Stomach (tissue), 8 donors: ENCODE measurements at regions not wholly inside any gene's neighbourhood (a gene's known extent, or its start where the extent isn't known, plus 50 kb on each side); places are given as distances from the start of the nearest gene placed in this dataset.

Experiments
- DNase-seq, 2 donors: peaks; one replicate each; pipeline versions ENCODE4 v3.0.0 to v3.0.0-alpha.2; 2013 to 2019
- H3K27ac ChIP-seq, 5 donors: fragments of 200-600 bp in 4 of 5; sonication (generic) in 4 of 5; one replicate each; pipeline ENCODE4 v1.5.1; 2013 to 2019; ENCODE audit warnings: mild to moderate bottlenecking in 1 of 5, moderate library complexity in 1 of 5
- H3K27me3 ChIP-seq, 3 donors: fragments of 200-600 bp; sonication (generic); one replicate each; pipeline ENCODE4 v1.5.1; 2017 to 2019; ENCODE audit warnings: mixed run types in 1 of 3
- H3K36me3 ChIP-seq, 4 donors: fragments of 200-600 bp; sonication (generic); 1 replicate in 3 of 4; 2 replicates in 1 of 4; pipeline ENCODE4 v1.5.1; 2016 to 2019
- H3K4me1 ChIP-seq, 4 donors: fragments of 200-600 bp; sonication (generic); one replicate each; pipeline ENCODE4 v1.5.1; 2016 to 2019
- H3K4me3 ChIP-seq, 4 donors: fragments of 200-600 bp; sonication (generic) in 3 of 4; one replicate each; pipeline ENCODE4 v1.5.1; 2016 to 2019; ENCODE audit warnings: mild to moderate bottlenecking in 1 of 4
- H3K9me3 ChIP-seq, 4 donors: fragments of 200-600 bp; sonication (generic); one replicate each; pipeline ENCODE4 v1.5.1; 2016 to 2019
- EP300 ChIP-seq: sonication (generic); formaldehyde crosslinking; IDR thresholded peaks from one replicate; pipeline ENCODE4 v1.6.1; 2017; ENCODE audit warnings: antibody characterized with exemption
- POLR2A ChIP-seq, 4 donors: fragments of 450-650 bp; IDR thresholded peaks; one replicate each; pipeline ENCODE4 v1.6.1; 2016; ENCODE audit warnings: antibody characterized with exemption in 4 of 4, control low read depth in 2 of 4, mild to moderate bottlenecking in 1 of 4, moderate library complexity in 1 of 4
- POLR2AphosphoS5 ChIP-seq, 3 donors: sonication (generic); formaldehyde crosslinking; IDR thresholded peaks; one replicate each; pipeline ENCODE4 v1.6.1; 2016; ENCODE audit warnings: antibody characterized with exemption in 3 of 3
- WGBS, 5 donors: extraction: QIAGEN DNeasy Blood & Tissue Kit in 3 of 5; methylation state at CpG; one replicate each; pipeline versions ENCODE4 v1.1.5 to v1.1.7; 2013 to 2018; 5-methylcytosine and 5-hydroxymethylcytosine counted together
- intact Hi-C: fragments of 100-400 bp; cut with DNase I; formaldehyde crosslinking; loops from one replicate; pipeline ENCODE4 v1.15.1; 2023; ENCODE audit warnings: low total_unique reads
- TF ChIP-seq, protein P1 (sequence below), 7 experiments: fragments of 450-650 bp in 4 of 7; fragments of 200-600 bp in 3 of 7; sonication (generic) in 3 of 7; IDR thresholded peaks; one replicate each; pipeline ENCODE4 v1.5.1; 2016 to 2019; ENCODE audit warnings: antibody characterized with exemption in 7 of 7, control low read depth in 2 of 7, mild to moderate bottlenecking in 1 of 7
- donor health status: healthy with polysubstance abuse.
- donor health status: Bipolar disorder and iron deficiency.
- donor health status: healthy.

DNA sequence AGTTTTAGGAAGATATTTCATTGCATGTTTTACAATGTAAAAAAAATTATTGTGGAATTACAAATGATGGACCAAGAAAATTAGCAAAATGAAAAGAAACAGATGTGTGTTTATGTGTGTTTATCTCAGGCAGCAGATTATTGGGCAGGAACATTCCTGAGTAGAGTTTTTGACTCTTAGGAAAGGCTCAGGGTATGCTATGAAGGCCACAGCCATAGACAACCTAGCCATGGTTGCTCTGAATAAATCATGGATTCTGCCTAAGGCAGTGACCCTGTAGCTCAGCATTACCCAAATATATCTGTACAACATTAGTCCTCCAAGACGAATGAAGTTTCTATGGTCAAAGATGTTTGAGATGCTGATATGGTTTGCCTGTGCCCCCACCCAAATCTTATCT, 298.3 kb downstream of the PTEN start:
- Histone ChIP-seq H3K27me3 (no peaks in the 10 kb centered on the region), H3K9me3 (no peaks in the 10 kb centered on the region), H3K4me3 (no peak overlapping the region), H3K36me3 (no peaks in the 10 kb centered on the region), H3K27ac (no peak overlapping the region), H3K4me1 (peaks cover 0 to 27% (median 10%) of the 10 kb centered on the region in 4 donors)
- no peak for DNase-seq
- intact Hi-C loops = no loop called here
- WGBS, 5 donors = 75 to 94% (median 88%) methylated on average over 1 of the region's 1 CpG
- TF ChIP-seq EP300 (no peak), POLR2A (IDR thresholded peaks at IDR 0.05) (no peak), POLR2AphosphoS5 (IDR thresholded peaks at IDR 0.05) (no peak)
- TF ChIP-seq, protein P1, sequence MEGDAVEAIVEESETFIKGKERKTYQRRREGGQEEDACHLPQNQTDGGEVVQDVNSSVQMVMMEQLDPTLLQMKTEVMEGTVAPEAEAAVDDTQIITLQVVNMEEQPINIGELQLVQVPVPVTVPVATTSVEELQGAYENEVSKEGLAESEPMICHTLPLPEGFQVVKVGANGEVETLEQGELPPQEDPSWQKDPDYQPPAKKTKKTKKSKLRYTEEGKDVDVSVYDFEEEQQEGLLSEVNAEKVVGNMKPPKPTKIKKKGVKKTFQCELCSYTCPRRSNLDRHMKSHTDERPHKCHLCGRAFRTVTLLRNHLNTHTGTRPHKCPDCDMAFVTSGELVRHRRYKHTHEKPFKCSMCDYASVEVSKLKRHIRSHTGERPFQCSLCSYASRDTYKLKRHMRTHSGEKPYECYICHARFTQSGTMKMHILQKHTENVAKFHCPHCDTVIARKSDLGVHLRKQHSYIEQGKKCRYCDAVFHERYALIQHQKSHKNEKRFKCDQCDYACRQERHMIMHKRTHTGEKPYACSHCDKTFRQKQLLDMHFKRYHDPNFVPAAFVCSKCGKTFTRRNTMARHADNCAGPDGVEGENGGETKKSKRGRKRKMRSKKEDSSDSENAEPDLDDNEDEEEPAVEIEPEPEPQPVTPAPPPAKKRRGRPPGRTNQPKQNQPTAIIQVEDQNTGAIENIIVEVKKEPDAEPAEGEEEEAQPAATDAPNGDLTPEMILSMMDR (IDR thresholded peaks at IDR 0.05) = no peak

DNA sequence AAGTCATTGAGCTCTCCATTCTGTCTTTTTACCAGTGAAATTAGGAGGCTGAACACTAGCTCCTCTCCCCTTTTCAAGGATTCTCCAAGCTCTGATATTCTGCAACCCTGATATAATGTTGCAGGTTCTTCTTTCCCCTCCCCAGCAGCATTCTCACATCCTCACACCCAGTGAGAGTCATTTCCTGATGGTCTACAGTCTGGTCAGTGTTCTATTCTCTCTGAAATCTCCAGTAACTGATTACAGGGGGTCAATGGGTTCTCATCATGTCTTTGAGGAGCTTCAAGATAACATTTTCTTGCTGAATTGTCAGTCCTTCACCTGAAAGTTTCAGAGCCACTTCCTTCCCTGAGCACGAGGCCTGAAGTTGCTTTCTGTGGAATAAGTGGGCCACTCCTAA, 299.4 kb downstream of the PTEN start:
- DNase-seq = no peak
- Histone ChIP-seq H3K27ac (no peak overlapping the region), H3K9me3 (no peaks in the 10 kb centered on the region), H3K36me3 (no peaks in the 10 kb centered on the region), H3K4me1 (peaks cover 0 to 20% (median 7%) of the 10 kb centered on the region in 4 donors), H3K4me3 (no peak overlapping the region), H3K27me3 (no peaks in the 10 kb centered on the region)
- intact Hi-C loops = no loop called here
- WGBS, 5 donors = 68 to 93% (median 83%) methylated on average over 1 of the region's 1 CpG
- no peak for TF ChIP-seq POLR2A (IDR thresholded peaks at IDR 0.05)
- no peak for TF ChIP-seq EP300
- TF ChIP-seq, protein P1 (IDR thresholded peaks at IDR 0.05) = no peak
- TF ChIP-seq POLR2AphosphoS5 (IDR thresholded peaks at IDR 0.05) = no peak

DNA sequence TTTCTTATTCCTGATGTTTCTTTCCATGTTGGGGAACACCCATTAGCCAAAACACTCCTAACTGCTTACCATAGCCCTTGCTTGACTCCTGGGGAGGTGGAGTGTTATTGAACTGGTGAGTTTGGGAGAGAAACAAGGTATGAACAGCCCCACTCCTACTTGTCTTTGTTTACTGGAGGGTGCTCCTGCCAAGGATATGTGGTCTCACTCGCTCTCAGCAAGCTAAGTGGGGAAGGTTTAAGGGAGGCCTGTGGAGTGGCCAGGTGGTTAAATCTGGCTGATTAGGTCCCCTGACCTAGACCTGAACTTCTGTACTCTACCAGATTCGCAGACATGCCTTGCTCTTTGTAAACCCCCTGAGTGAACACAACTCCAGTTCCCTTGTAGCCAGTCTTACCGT, 300.1 kb downstream of the PTEN start:
- 79 to 93% (median 83%) methylated on average over 3 of the region's 3 CpGs for WGBS, 5 donors
- Histone ChIP-seq H3K27ac (no peak overlapping the region), H3K27me3 (no peaks in the 10 kb centered on the region), H3K4me3 (no peak overlapping the region), H3K36me3 (no peaks in the 10 kb centered on the region), H3K9me3 (peaks cover 0 to 4% (median 0%) of the 10 kb centered on the region in 4 donors), H3K4me1 (peaks cover 0 to 13% (median 5%) of the 10 kb centered on the region in 4 donors)
- TF ChIP-seq POLR2AphosphoS5 (IDR thresholded peaks at IDR 0.05) (no peak), POLR2A (IDR thresholded peaks at IDR 0.05) (no peak), EP300 (no peak)
- TF ChIP-seq, protein P1 (IDR thresholded peaks at IDR 0.05) = no peak
- intact Hi-C loops = no loop called here
- no peak for DNase-seq

DNA sequence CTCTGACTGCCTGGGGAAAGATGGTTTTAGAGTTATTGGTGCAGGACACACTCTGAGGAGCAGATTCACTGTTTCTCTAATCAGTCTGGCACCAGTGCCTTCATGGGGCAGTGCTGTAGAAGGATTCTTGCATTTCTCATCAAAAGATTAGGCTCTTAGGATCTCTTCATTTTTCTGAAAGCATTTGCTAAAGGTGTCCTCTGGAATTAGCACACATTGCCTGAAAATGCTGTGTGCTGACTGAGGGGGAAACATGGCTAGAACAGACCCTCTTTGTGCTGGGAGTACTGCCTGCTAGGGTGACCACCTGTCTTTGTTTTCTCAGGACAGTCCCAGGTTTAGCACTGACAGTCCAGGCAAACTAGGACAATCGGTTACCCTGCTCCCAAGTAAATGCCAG, 301.0 kb downstream of the PTEN start:
- Histone ChIP-seq H3K4me3 (no peak overlapping the region), H3K36me3 (no peaks in the 10 kb centered on the region), H3K4me1 (peaks cover 0 to 6% (median 2%) of the 10 kb centered on the region in 4 donors), H3K27ac (no peak overlapping the region), H3K9me3 (peaks cover 0 to 5% (median 0%) of the 10 kb centered on the region in 4 donors), H3K27me3 (no peaks in the 10 kb centered on the region)
- 70 to 89% (median 83%) methylated on average over 1 of the region's 1 CpG for WGBS, 5 donors
- TF ChIP-seq POLR2AphosphoS5 (IDR thresholded peaks at IDR 0.05) (no peak), EP300 (no peak), POLR2A (IDR thresholded peaks at IDR 0.05) (no peak)
- TF ChIP-seq, protein P1 (IDR thresholded peaks at IDR 0.05) = no peak
- intact Hi-C loops = no loop called here
- no peak for DNase-seq
